OCI-LY1 (cell line): ENCODE measurements at regions not wholly inside any gene's neighbourhood (a gene's known extent, or its start where the extent isn't known, plus 50 kb on each side); places are given as distances from the start of the nearest gene placed in this dataset.
"Not testable (repeated sequence)": the region's sequence is repeated elsewhere in the genome, so short reads cannot be mapped to it uniquely, and the experiment has no call there.

Source experiments
- H2AFZ ChIP-seq: fragments of 200-600 bp; sonication (generic), shearing (Covaris generic); 2 replicates; pipeline ENCODE4 v1.6.0; 2014; ENCODE audit warnings: antibody characterized with exemption, mild to moderate bottlenecking, low read length
- H3F3A ChIP-seq: fragments of 200-600 bp; sonication (generic), shearing (Covaris generic); 2 replicates; pipeline ENCODE4 v1.6.0; 2014; ENCODE audit warnings: mild to moderate bottlenecking, antibody characterized with exemption, low read length, moderate library complexity; ENCODE audit not compliant: insufficient read depth
- H3K27ac ChIP-seq: fragments of 200-600 bp; sonication (generic); 2 replicates; pipeline ENCODE4 v1.5.1; 2014; ENCODE audit warnings: low read length, mixed run types, mild to moderate bottlenecking, low read depth; ENCODE audit not compliant: poor library complexity, severe bottlenecking
- H3K27me3 ChIP-seq: fragments of 200-600 bp; sonication (generic); 2 replicates; pipeline ENCODE4 v1.6.0; 2014; ENCODE audit warnings: antibody characterized with exemption, mild to moderate bottlenecking, low read length, moderate library complexity; ENCODE audit not compliant: insufficient read depth
- H3K36me3 ChIP-seq: fragments of 200-600 bp; sonication (generic); 2 replicates; pipeline ENCODE4 v1.6.1; 2014; ENCODE audit warnings: mild to moderate bottlenecking, antibody characterized with exemption, low read length, moderate library complexity, mixed read lengths; ENCODE audit not compliant: insufficient read depth
- H3K4me1 ChIP-seq: fragments of 200-600 bp; sonication (generic); 2 replicates; pipeline ENCODE4 v1.5.1; 2014; ENCODE audit warnings: mild to moderate bottlenecking, low read length, moderate library complexity; ENCODE audit not compliant: insufficient read depth, severe bottlenecking
- H3K4me2 ChIP-seq: fragments of 200-600 bp; sonication (generic), shearing (Covaris generic); 2 replicates; pipeline ENCODE4 v1.6.1; 2014; ENCODE audit warnings: low read length
- H3K4me3 ChIP-seq: fragments of 200-600 bp; sonication (generic); 2 replicates; pipeline ENCODE4 v1.5.1; 2014; ENCODE audit warnings: low read length, low read depth, mild to moderate bottlenecking, mixed read lengths; ENCODE audit not compliant: poor library complexity, severe bottlenecking
- H3K79me2 ChIP-seq: fragments of 200-600 bp; shearing (Covaris generic); 2 replicates; pipeline ENCODE4 v1.6.1; 2016; ENCODE audit warnings: mixed run types, low read length, mixed read lengths; ENCODE audit not compliant: insufficient read depth
- H3K9ac ChIP-seq: fragments of 200-600 bp; sonication (generic), shearing (Covaris generic); 2 replicates; pipeline ENCODE4 v1.6.1; 2014; ENCODE audit warnings: mild to moderate bottlenecking, low read length, mixed read lengths
- H3K9me2 ChIP-seq: fragments of 200-600 bp; sonication (generic), shearing (Covaris generic); 2 replicates; pipeline ENCODE4 v1.6.1; 2014; ENCODE audit warnings: low read depth, mild to moderate bottlenecking, low read length, mixed read lengths
- H3K9me3 ChIP-seq: fragments of 200-600 bp; shearing (Covaris generic); 2 replicates; pipeline ENCODE4 v1.6.1; 2014; ENCODE audit warnings: low read length, mixed read lengths
- H4K20me1 ChIP-seq: fragments of 200-600 bp; sonication (generic), shearing (Covaris generic); 2 replicates; pipeline ENCODE4 v1.6.0; 2016; ENCODE audit warnings: mild to moderate bottlenecking, low read length; ENCODE audit not compliant: insufficient read depth
- CTCF ChIP-seq: fragments of 200-600 bp; sonication (generic), shearing (Covaris generic); IDR thresholded peaks from 2 replicates; pipeline ENCODE4 v1.5.1; 2017; ENCODE audit warnings: mild to moderate bottlenecking, antibody characterized with exemption, low read length, moderate library complexity, mixed read lengths
- EZH2 ChIP-seq: fragments of 200-600 bp; sonication (generic), shearing (Covaris generic); IDR thresholded peaks from 2 replicates; pipeline ENCODE4 v1.8.0; 2017; ENCODE audit warnings: borderline replicate concordance, mixed run types, mild to moderate bottlenecking, antibody characterized with exemption, low read length, moderate library complexity, mixed read lengths

- Histone ChIP-seq H3K36me3 (no peaks in the 10 kb centered on the region), H3K27ac (no peak overlapping the region), H2AFZ (no peak overlapping the region), H3K4me1 (no peaks in the 10 kb centered on the region), H3K27me3 (no peaks in the 10 kb centered on the region), H3K9me3 (no peaks in the 10 kb centered on the region), H3K9ac (no peak overlapping the region), H3K4me2 (no peak overlapping the region), H4K20me1 (no peaks in the 10 kb centered on the region), H3K4me3 (no peak overlapping the region), H3F3A (no peaks in the 10 kb centered on the region), H3K9me2 (no peaks in the 10 kb centered on the region), H3K79me2 (no peaks in the 10 kb centered on the region)
- TF ChIP-seq CTCF (no peak), EZH2 (no peak)
Observed at GRCh38 chr14:87255058-87255457, 737.9 kb downstream of the GALC start.

DNA sequence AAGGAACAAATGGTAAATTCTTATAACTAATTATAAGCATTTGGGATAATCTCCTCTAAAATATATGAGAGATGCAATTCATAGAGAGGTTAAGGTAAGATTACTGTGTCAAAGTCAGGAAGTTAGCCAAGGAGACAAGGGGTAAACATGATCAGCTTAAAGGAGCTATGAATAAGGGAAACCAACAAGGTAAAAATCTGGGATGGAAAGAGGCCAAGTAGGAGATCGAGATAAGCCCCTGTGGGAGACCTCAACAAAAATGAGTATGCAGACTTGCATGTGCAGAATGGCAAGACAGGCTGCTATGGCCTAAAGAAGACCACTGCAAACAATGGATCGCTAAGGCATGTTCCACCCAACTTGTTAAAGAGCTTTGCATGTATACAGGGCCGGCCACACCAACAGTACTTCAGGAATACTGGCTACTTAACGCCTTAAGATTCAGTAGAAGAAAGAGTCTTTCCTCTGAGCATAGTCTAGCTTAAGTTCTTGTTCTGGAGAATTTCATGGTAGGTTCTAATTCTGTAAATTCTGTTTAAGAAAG lies 738.6 kb downstream of the GALC start:
- H3K9me2 ChIP-seq = no peaks in the 10 kb centered on the region
- no peaks in the 10 kb centered on the region for H3K4me1 ChIP-seq
- H4K20me1 ChIP-seq = no peaks in the 10 kb centered on the region
- H3K4me3 ChIP-seq = no peak overlapping the region
- no peaks in the 10 kb centered on the region for H3K79me2 ChIP-seq
- H3F3A ChIP-seq = no peaks in the 10 kb centered on the region
- H3K4me2 ChIP-seq = no peak overlapping the region
- H3K27ac ChIP-seq = no peak overlapping the region
- H3K9ac ChIP-seq = no peak overlapping the region
- H3K9me3 ChIP-seq = no peaks in the 10 kb centered on the region
- H3K36me3 ChIP-seq = no peaks in the 10 kb centered on the region
- no peak overlapping the region for H2AFZ ChIP-seq
- no peak for TF ChIP-seq CTCF
- no peak for TF ChIP-seq EZH2
- no peaks in the 10 kb centered on the region for H3K27me3 ChIP-seq

DNA sequence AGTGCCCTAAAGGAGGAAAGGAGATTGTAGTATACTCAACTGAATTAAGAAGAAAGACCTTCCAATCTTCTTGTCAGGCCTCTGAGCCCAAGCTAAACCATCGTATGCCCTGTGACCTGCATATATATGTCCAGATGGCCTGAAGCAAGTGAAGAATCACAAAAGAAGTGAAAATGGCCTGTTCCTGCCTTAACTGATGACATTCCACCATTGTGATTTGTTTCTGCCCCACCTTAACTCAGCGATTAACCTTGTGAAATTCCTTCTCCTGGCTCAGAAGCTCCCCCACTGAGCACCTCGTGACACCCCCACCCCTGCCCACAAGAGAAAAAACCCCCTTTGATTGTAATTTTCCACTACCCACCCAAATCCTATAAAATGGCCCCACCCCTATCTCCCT lies 739.2 kb downstream of the GALC start:
- H2AFZ ChIP-seq, H3K9ac ChIP-seq, H3K27ac ChIP-seq, H3K9me3 ChIP-seq, H3K79me2 ChIP-seq, H3K4me1 ChIP-seq, H3K4me3 ChIP-seq, H3K27me3 ChIP-seq, H3F3A ChIP-seq, H3K9me2 ChIP-seq, H4K20me1 ChIP-seq, H3K4me2 ChIP-seq, H3K36me3 ChIP-seq: not testable (repeated sequence)

DNA sequence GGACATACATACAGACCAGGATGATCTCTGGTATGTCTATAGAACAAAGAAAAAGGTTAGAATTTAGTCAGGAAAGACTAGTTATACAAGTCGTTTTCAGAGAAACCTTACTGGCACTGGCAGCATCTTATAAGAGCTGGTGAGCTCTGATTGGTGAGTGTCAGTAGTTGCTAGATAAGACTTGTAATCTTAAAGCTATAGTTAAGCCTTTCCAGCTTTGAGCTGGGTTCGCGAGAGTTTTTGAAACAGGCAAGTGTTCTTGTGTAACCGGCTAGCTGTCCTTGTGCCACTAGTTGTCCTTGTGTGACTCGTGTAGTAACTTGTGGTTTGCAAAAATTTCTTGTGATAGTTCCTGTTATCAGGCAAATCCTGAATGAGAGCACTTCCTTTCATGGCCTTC lies 740.9 kb downstream of the GALC start:
- no peak overlapping the region for H3K4me3 ChIP-seq
- H2AFZ ChIP-seq = no peak overlapping the region
- H3K27me3 ChIP-seq = no peaks in the 10 kb centered on the region
- no peaks in the 10 kb centered on the region for H3F3A ChIP-seq
- no peaks in the 10 kb centered on the region for H3K4me1 ChIP-seq
- no peak overlapping the region for H3K4me2 ChIP-seq
- no peaks in the 10 kb centered on the region for H3K9me2 ChIP-seq
- no peaks in the 10 kb centered on the region for H4K20me1 ChIP-seq
- no peaks in the 10 kb centered on the region for H3K79me2 ChIP-seq
- no peaks in the 10 kb centered on the region for H3K9me3 ChIP-seq
- TF ChIP-seq CTCF = no peak
- H3K9ac ChIP-seq = no peak overlapping the region
- no peak overlapping the region for H3K27ac ChIP-seq
- H3K36me3 ChIP-seq = no peaks in the 10 kb centered on the region
